Activated CD4-positive, alpha-beta T cell treated with anti-CD3 and anti-CD28 coated beads, Interleukin-2, amount 10 ng/mL, durations not matched to agents 7 days and 5 days (primary cell): ENCODE measurements at regions not wholly inside any gene's neighbourhood (a gene's known extent, or its start where the extent isn't known, plus 50 kb on each side); places are given as distances from the start of the nearest gene placed in this dataset.

Experiments used
- CTCF ChIA-PET: fragments of 350-600 bp; sonication (Branson Sonifier 250); formaldehyde crosslinking; loops from one replicate; lab custom pipeline; 2021; ENCODE audit warnings: antibody characterized with exemption; lab: Charles Lee
- POLR2A ChIA-PET: fragments of 350-600 bp; sonication (Branson Sonifier 250); formaldehyde crosslinking; loops from one replicate; lab custom pipeline; 2021; ENCODE audit warnings: antibody characterized with exemption; lab: Charles Lee
- DNase-seq: peaks from one replicate; pipeline ENCODE4 v3.0.0-alpha.2; 2020
- H3K27ac Mint-ChIP-seq: one replicate; pipeline ENCODE4 v1.8.0; 2021; ENCODE audit warnings: mild to moderate bottlenecking, moderate library complexity, mixed read lengths
- H3K27me3 Mint-ChIP-seq: one replicate; pipeline ENCODE4 v1.8.0; 2021; ENCODE audit warnings: mixed read lengths
- H3K36me3 Mint-ChIP-seq: one replicate; pipeline ENCODE4 v1.8.0; 2021; ENCODE audit warnings: low read depth, mixed read lengths
- H3K4me1 Mint-ChIP-seq: one replicate; pipeline ENCODE4 v1.8.0; 2021; ENCODE audit warnings: mixed read lengths
- H3K4me3 Mint-ChIP-seq: one replicate; pipeline ENCODE4 v1.8.0; 2021; ENCODE audit warnings: mild to moderate bottlenecking, moderate library complexity, mixed read lengths
- H3K9me3 Mint-ChIP-seq: one replicate; pipeline ENCODE4 v1.8.0; 2021; ENCODE audit warnings: mixed read lengths

DNA sequence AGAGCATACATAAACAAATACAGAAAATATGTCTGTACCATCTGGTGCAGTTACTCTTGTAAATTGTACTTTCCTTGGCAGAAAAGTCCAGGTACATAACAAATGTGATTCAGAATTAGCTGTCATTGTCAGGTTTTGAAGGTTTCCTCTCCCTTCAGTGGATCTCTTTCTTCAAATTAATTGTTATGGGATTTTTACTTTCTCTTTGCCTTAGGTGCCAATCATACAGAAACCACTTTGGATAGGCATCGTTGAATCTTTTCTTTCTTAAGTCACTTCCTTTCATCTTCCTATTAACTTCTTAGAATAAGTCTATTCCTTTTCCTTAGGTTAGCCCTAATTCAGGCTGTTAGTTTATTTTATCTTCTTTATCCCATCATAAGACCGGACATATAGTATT lies 1992.1 kb upstream of the IGFBP7 start:
- no peak overlapping the region for H3K27ac Mint-ChIP-seq
- no peaks in the 10 kb centered on the region for H3K9me3 Mint-ChIP-seq
- ChIA-PET CTCF (no interaction called here), POLR2A (no interaction called here)
- H3K27me3 Mint-ChIP-seq, result no peaks in the 10 kb centered on the region
- H3K36me3 Mint-ChIP-seq, result no peaks in the 10 kb centered on the region
- no peaks in the 10 kb centered on the region for H3K4me1 Mint-ChIP-seq
- no peak overlapping the region for H3K4me3 Mint-ChIP-seq
- no peak for DNase-seq

GRCh38 chr4:59120287-59120814 lies 2010.2 kb upstream of the IGFBP7 start:
- POLR2A ChIA-PET, result no interaction called here
- CTCF ChIA-PET, result no interaction called here

DNA sequence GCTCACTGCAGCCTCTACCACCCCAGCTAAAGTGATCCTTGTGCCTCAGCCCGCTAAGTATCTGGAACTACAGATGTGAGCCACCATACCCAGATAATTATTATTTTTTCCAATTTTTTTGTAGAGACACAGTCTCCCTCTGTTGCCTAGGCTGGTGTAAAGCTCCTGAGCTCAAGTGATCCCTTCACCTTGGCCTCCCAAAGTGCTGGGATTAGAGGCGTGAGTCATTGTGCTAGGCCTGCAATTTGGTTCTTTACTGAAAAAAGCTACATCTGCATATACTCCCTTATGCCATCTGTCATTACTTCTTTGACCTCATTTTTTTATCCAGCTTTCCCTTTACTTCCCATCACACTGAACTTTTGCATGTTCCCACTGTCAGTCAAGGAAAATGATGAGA lies 2012.4 kb upstream of the IGFBP7 start:
- H3K9me3 Mint-ChIP-seq, result peaks cover 4% of the 10 kb centered on the region
- no peaks in the 10 kb centered on the region for H3K4me1 Mint-ChIP-seq
- no peaks in the 10 kb centered on the region for H3K27me3 Mint-ChIP-seq
- no peaks in the 10 kb centered on the region for H3K36me3 Mint-ChIP-seq
- POLR2A ChIA-PET, result no interaction called here
- H3K27ac Mint-ChIP-seq, result no peak overlapping the region
- CTCF ChIA-PET, result no interaction called here
- no peak for DNase-seq
- H3K4me3 Mint-ChIP-seq, result no peak overlapping the region

More at GRCh38 chr4:59120287-59120814, 2010.2 kb upstream of the IGFBP7 start:
- Mint-ChIP-seq H3K27me3 (no peaks in the 10 kb centered on the region), H3K4me3 (no peak overlapping the region), H3K27ac (no peak overlapping the region), H3K36me3 (no peaks in the 10 kb centered on the region), H3K4me1 (no peaks in the 10 kb centered on the region), H3K9me3 (no peaks in the 10 kb centered on the region)
- DNase-seq, result no peak

DNA sequence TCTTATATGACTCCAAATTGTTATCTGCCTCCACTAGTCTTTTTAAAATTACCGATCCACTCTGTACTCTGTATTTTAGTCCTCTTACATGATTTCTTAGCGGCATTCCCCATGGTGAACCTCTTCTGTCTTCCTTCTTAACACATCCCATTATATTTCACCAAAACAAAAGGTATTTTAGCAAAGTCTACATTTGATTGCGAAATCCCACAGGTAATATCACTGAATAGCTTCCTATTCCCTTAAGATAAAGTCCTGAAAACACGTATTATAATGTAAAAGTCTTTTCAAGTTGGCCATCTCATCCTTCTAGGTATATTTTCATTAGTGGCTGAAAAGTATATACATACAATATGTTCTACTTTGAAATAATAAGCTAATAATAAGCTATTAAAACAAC lies 2016.0 kb upstream of the IGFBP7 start:
- no peaks in the 10 kb centered on the region for H3K4me1 Mint-ChIP-seq
- no peaks in the 10 kb centered on the region for H3K36me3 Mint-ChIP-seq
- H3K27ac Mint-ChIP-seq, result no peak overlapping the region
- no peak overlapping the region for H3K4me3 Mint-ChIP-seq
- ChIA-PET CTCF (no interaction called here), POLR2A (no interaction called here)
- H3K9me3 Mint-ChIP-seq, result peaks cover 4% of the 10 kb centered on the region
- H3K27me3 Mint-ChIP-seq, result no peaks in the 10 kb centered on the region
- no peak for DNase-seq

DNA sequence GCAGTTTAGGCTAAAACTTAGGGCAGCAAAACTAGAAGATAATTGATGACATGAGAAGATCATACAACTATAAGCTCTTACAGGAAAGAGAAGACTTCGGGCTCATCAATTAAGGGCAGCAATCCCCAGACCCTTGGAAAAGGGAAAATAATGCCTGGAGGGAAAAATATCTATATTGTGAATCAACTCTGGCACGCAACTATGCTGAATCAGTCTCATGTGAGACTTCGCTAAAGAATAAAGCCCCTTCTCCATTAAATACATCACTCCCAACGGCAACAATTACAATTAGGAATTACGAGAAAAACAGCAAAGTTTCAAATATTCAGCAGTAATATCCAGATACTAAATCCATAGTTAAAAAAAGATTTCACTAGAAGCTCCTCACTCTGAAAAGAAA lies 2016.8 kb upstream of the IGFBP7 start:
- no peaks in the 10 kb centered on the region for H3K36me3 Mint-ChIP-seq
- H3K27me3 Mint-ChIP-seq, result no peaks in the 10 kb centered on the region
- H3K4me1 Mint-ChIP-seq, result no peaks in the 10 kb centered on the region
- ChIA-PET POLR2A (no interaction called here), CTCF (no interaction called here)
- DNase-seq, result no peak
- H3K27ac Mint-ChIP-seq, result no peak overlapping the region
- no peak overlapping the region for H3K4me3 Mint-ChIP-seq
- H3K9me3 Mint-ChIP-seq, result peaks cover 4% of the 10 kb centered on the region

GRCh38 chr4:59127743-59128142 lies 2017.6 kb upstream of the IGFBP7 start:
- peaks cover 4% of the 10 kb centered on the region for H3K9me3 Mint-ChIP-seq
- H3K27ac Mint-ChIP-seq, result no peak overlapping the region
- ChIA-PET CTCF (no interaction called here), POLR2A (no interaction called here)
- no peaks in the 10 kb centered on the region for H3K27me3 Mint-ChIP-seq
- H3K4me1 Mint-ChIP-seq, result no peaks in the 10 kb centered on the region
- DNase-seq, result no peak
- H3K4me3 Mint-ChIP-seq, result no peak overlapping the region
- H3K36me3 Mint-ChIP-seq, result no peaks in the 10 kb centered on the region

DNA sequence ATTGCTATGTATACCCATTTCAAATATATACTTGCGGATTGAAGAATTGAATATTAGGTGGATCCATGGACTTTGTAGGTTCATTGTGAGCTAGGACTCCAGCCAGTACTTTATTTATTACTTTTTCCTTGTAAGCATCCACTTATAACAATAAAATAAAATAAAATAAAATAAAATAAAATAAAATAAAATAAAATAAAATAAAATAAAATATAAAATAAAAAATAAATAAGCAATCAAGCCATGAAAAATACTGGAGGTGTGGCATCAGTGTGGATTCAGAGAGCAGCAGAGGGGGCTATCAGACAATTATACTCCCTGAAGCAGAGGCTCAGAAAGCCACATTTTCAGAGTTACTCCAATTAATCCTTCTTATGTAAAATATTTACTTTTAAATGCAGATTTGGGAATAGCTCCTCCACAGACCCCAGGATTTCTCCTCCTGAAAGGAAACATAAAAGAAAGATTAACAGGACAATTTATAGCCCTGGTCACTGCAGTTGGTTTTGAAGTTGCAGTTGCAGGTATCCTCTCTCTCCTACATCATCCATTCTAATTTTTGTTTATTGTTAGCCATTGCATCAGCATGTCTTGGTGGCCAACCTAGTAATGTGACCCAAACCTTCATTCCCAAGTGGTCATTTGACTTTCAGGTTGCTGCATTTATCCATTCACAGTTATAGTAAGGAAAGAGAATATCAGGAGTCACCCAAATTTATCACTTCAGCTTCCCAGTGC lies 2025.2 kb upstream of the IGFBP7 start:
- no peak overlapping the region for H3K4me3 Mint-ChIP-seq
- H3K36me3 Mint-ChIP-seq, result no peaks in the 10 kb centered on the region
- no peaks in the 10 kb centered on the region for H3K27me3 Mint-ChIP-seq
- ChIA-PET POLR2A (no interaction called here), CTCF (no interaction called here)
- no peak overlapping the region for H3K27ac Mint-ChIP-seq
- DNase-seq, result no peak
- H3K4me1 Mint-ChIP-seq, result no peaks in the 10 kb centered on the region
- H3K9me3 Mint-ChIP-seq, result peaks cover 7% of the 10 kb centered on the region

DNA sequence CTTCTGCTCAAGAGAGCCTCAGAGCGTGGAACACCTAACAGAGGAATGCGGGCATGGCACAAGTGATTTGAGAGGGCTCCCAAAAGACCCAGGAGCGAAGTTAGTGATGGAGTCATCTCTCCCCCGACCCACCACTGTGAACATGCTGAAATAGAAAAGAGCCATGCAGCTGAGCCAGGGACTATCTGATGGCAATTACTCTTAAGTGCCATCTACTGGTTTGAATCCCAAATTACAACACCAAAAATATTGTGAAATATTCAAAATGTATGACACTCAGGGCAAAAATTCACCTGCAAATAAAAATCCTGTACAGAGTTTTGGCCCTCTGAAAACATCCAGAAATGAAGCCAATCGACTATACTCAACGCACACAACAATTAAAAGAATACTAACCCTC lies 2038.9 kb upstream of the ADGRL3 start:
- Mint-ChIP-seq H3K4me3 (no peak overlapping the region), H3K4me1 (no peaks in the 10 kb centered on the region), H3K27me3 (no peaks in the 10 kb centered on the region), H3K27ac (no peak overlapping the region), H3K36me3 (no peaks in the 10 kb centered on the region), H3K9me3 (peaks cover 2% of the 10 kb centered on the region)
- CTCF ChIA-PET, result no interaction called here
- DNase-seq, result no peak
- POLR2A ChIA-PET, result no interaction called here

GRCh38 chr4:59175617-59176016 lies 2024.5 kb upstream of the ADGRL3 start:
- no peak overlapping the region for H3K4me3 Mint-ChIP-seq
- ChIA-PET CTCF (no interaction called here), POLR2A (no interaction called here)
- no peaks in the 10 kb centered on the region for H3K36me3 Mint-ChIP-seq
- H3K9me3 Mint-ChIP-seq, result no peaks in the 10 kb centered on the region
- H3K27ac Mint-ChIP-seq, result no peak overlapping the region
- no peak for DNase-seq
- no peaks in the 10 kb centered on the region for H3K4me1 Mint-ChIP-seq
- no peaks in the 10 kb centered on the region for H3K27me3 Mint-ChIP-seq

DNA sequence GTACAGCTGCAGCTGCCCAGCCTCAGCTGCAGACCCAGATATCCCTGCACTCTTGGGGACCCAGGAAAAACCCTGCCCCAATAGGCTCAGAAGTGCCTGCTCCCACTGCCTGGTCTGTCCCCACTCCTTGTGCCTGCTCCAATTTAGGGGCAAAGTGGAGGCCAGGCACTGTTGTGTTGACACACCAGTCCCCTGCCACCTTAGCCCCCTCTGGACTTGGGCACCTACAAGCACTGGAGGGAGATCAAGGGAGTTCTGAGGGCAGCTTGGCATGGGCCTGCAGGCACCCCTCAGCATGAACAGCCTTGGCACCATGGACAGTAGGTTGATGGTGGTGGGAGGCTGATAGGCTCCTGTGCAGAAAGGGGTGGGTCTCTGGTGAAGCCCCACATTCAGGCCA lies 2020.8 kb upstream of the ADGRL3 start:
- Mint-ChIP-seq H3K27ac (no peak overlapping the region), H3K36me3 (no peaks in the 10 kb centered on the region), H3K27me3 (no peaks in the 10 kb centered on the region), H3K4me3 (no peak overlapping the region), H3K9me3 (peaks cover 4% of the 10 kb centered on the region), H3K4me1 (no peaks in the 10 kb centered on the region)
- POLR2A ChIA-PET, result no interaction called here
- CTCF ChIA-PET, result no interaction called here
- DNase-seq, result no peak

DNA sequence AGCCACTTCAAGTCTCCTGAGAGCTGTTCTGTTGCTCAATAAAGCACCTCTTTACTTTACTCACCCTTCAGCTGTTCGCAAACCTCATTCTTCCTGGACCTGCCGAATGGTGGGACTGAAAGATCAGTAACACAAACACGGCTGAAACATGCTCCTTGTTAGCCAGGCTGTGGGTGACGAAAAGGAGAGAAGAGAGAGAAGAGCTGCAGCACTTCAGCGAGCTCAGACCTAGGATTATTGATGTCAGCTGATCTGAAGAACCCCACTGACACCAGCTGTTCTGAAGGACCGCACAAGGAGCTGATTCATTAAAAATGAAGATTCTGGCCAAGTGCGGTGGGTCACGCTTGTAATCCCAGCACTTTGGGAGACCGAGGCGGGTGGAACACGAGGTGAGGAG lies 2020.0 kb upstream of the ADGRL3 start:
- Mint-ChIP-seq H3K36me3 (no peaks in the 10 kb centered on the region), H3K27ac (no peak overlapping the region), H3K4me3 (no peak overlapping the region), H3K27me3 (no peaks in the 10 kb centered on the region), H3K9me3 (peaks cover 4% of the 10 kb centered on the region), H3K4me1 (no peaks in the 10 kb centered on the region)
- ChIA-PET POLR2A (no interaction called here), CTCF (no interaction called here)
- DNase-seq, result no peak

DNA sequence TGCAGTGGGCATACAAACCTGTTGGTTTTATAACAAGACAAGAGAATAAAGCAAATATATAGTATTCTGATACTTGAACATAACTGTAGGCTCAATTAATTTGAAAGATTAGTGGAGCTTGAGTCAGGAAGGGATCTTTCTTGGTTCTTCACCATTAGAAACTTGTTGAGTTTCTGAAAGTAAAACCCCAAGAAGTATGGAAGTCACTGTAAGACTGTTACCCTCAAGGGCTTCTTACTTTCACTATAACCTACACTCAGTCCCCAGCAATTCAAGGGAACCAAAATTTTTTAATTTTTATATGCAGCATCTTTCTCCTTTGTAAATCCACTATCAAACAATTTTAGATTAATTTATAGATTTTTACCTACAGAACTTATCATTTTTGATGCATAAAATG lies 2019.2 kb upstream of the ADGRL3 start:
- no peak overlapping the region for H3K4me3 Mint-ChIP-seq

DNA sequence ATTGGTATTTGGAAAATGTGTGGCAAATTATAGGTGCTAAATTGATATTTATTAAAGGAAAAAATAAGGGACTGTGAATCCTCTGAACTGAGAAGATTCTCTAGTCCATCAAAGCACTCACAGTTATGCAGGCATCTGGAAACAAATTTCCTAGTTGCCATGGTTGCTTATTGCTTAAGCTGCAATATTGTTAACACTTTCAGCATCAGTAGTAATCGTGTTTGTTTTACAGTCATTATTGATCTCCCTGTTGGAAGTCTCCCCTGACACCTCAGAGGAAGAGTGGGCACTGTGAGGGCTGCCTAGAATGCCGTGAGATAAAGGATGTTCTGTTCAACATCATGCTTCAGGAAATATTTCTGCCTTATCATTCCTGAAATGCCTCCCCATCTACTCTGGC lies 2004.3 kb upstream of the ADGRL3 start:
- H3K36me3 Mint-ChIP-seq, result no peaks in the 10 kb centered on the region
- no peak overlapping the region for H3K4me3 Mint-ChIP-seq
- no peaks in the 10 kb centered on the region for H3K27me3 Mint-ChIP-seq
- ChIA-PET POLR2A (no interaction called here), CTCF (no interaction called here)
- peaks cover 2% of the 10 kb centered on the region for H3K9me3 Mint-ChIP-seq
- DNase-seq, result no peak
- no peaks in the 10 kb centered on the region for H3K4me1 Mint-ChIP-seq
- no peak overlapping the region for H3K27ac Mint-ChIP-seq

More for the DNA sequence above, 2019.2 kb upstream of the ADGRL3 start:
- no peaks in the 10 kb centered on the region for H3K27me3 Mint-ChIP-seq
- H3K27ac Mint-ChIP-seq, result no peak overlapping the region
- ChIA-PET CTCF (no interaction called here), POLR2A (no interaction called here)
- H3K9me3 Mint-ChIP-seq, result peaks cover 4% of the 10 kb centered on the region
- H3K4me1 Mint-ChIP-seq, result no peaks in the 10 kb centered on the region
- no peaks in the 10 kb centered on the region for H3K36me3 Mint-ChIP-seq
- DNase-seq, result no peak

DNA sequence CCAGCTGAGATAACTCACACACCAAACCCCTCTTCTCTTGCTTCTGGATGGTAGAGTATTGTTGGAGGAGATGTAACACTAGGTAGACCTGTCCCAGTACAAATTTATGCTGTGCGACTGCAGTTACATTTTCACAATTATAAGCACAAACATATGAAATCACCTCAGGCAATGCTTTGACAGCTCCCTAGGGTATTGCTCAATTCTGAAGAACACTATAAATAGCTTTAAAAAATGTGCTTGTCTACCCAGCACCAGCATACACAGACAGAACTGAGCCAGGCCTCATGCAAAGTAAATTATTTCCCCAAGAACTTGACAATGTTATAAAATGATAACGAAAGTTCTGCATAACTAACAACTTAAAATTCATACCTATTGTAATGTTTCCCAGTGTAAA lies 1999.1 kb upstream of the ADGRL3 start:
- DNase-seq, result no peak
- ChIA-PET CTCF (interaction anchor here (0.7 kb wide), 1 partner anchor 668 kb away, joined by 3 read pairs; no protein-coding TSS in a partner anchor), POLR2A (no interaction called here)
- Mint-ChIP-seq H3K4me1 (no peaks in the 10 kb centered on the region), H3K27ac (no peak overlapping the region), H3K27me3 (no peaks in the 10 kb centered on the region), H3K4me3 (no peak overlapping the region), H3K36me3 (no peaks in the 10 kb centered on the region), H3K9me3 (peaks cover 7% of the 10 kb centered on the region)
